ENCODE measurements at regions not wholly inside any gene's neighbourhood (a gene's known extent, or its start where the extent isn't known, plus 50 kb on each side); places are given as distances from the start of the nearest gene placed in this dataset.

GRCh38 chr1:199122532-199123311 lies 483.9 kb downstream of the PTPRC start:
- H3K4me3 ChIP-seq (ENCODE audit: low read depth, low read length): no peak overlapping the region
- no peak for DNase-seq (ENCODE audit: low read depth)

GRCh38 chr1:199123615-199124014 lies 484.8 kb downstream of the PTPRC start:
- H3K4me3 ChIP-seq (ENCODE audit: low read depth, low read length): no peak overlapping the region
- DNase-seq (ENCODE audit: low read depth): peak; percentile 46

- no peak overlapping the region for H3K4me3 ChIP-seq (ENCODE audit: low read depth, low read length)
- no peak for DNase-seq (ENCODE audit: low read depth)
These were observed 485.5 kb downstream of the PTPRC start for GRCh38 chr1:199124351-199124750.

GRCh38 chr1:199129247-199129646 lies 490.4 kb downstream of the PTPRC start:
- H3K4me3 ChIP-seq (ENCODE audit: low read depth, low read length): no peak overlapping the region
- no peak for DNase-seq (ENCODE audit: low read depth)

- DNase-seq (ENCODE audit: low read depth): no peak
- no peak overlapping the region for H3K4me3 ChIP-seq (ENCODE audit: low read depth, low read length)
These were observed 493.2 kb downstream of the PTPRC start for GRCh38 chr1:199132006-199132405.

GRCh38 chr1:199135901-199136300 lies 497.1 kb downstream of the PTPRC start:
- no peak for DNase-seq (ENCODE audit: low read depth)
- no peak overlapping the region for H3K4me3 ChIP-seq (ENCODE audit: low read depth, low read length)

GRCh38 chr1:199138061-199138460 lies 499.2 kb downstream of the PTPRC start:
- DNase-seq (ENCODE audit: low read depth): no peak
- no peak overlapping the region for H3K4me3 ChIP-seq (ENCODE audit: low read depth, low read length)

GRCh38 chr1:199149591-199149990 lies 510.8 kb downstream of the PTPRC start:
- no peak overlapping the region for H3K4me3 ChIP-seq (ENCODE audit: low read depth, low read length)
- no peak for DNase-seq (ENCODE audit: low read depth)

- no peak overlapping the region for H3K4me3 ChIP-seq (ENCODE audit: low read depth, low read length)
- no peak for DNase-seq (ENCODE audit: low read depth)
These were observed 511.9 kb downstream of the PTPRC start for GRCh38 chr1:199150756-199151155.

GRCh38 chr1:199151634-199152425 lies 513.0 kb downstream of the PTPRC start:
- no peak overlapping the region for H3K4me3 ChIP-seq (ENCODE audit: low read depth, low read length)
- DNase-seq (ENCODE audit: low read depth): no peak

- H3K4me3 ChIP-seq (ENCODE audit: low read depth, low read length): no peak overlapping the region
- DNase-seq (ENCODE audit: low read depth): no peak
These were observed 513.8 kb downstream of the PTPRC start for GRCh38 chr1:199152676-199153075.

GRCh38 chr1:199155166-199156019 lies 516.6 kb downstream of the PTPRC start:
- H3K4me3 ChIP-seq (ENCODE audit: low read depth, low read length): no peak overlapping the region
- no peak for DNase-seq (ENCODE audit: low read depth)

- peak; percentile 66 for DNase-seq (ENCODE audit: low read depth)
- H3K4me3 ChIP-seq (ENCODE audit: low read depth, low read length): no peak overlapping the region
These were observed 518.7 kb downstream of the PTPRC start for GRCh38 chr1:199157494-199157893.

GRCh38 chr1:199160521-199161318 lies 521.9 kb downstream of the PTPRC start:
- no peak overlapping the region for H3K4me3 ChIP-seq (ENCODE audit: low read depth, low read length)
- no peak for DNase-seq (ENCODE audit: low read depth)

GRCh38 chr1:199161319-199161680 lies 522.5 kb downstream of the PTPRC start:
- no peak overlapping the region for H3K4me3 ChIP-seq (ENCODE audit: low read depth, low read length)
- no peak for DNase-seq (ENCODE audit: low read depth)

GRCh38 chr1:199161766-199162303 lies 523.0 kb downstream of the PTPRC start:
- DNase-seq (ENCODE audit: low read depth): no peak

GRCh38 chr1:199163267-199163666 lies 524.4 kb downstream of the PTPRC start:
- DNase-seq (ENCODE audit: low read depth): no peak
- H3K4me3 ChIP-seq (ENCODE audit: low read depth, low read length): no peak overlapping the region

More at GRCh38 chr1:199161766-199162303, 523.0 kb downstream of the PTPRC start:
- H3K4me3 ChIP-seq (ENCODE audit: low read depth, low read length): no peak overlapping the region

- no peak overlapping the region for H3K4me3 ChIP-seq (ENCODE audit: low read depth, low read length)
- DNase-seq (ENCODE audit: low read depth): no peak
These were observed 524.8 kb downstream of the PTPRC start for GRCh38 chr1:199163670-199164069.

- no peak for DNase-seq (ENCODE audit: low read depth)
- H3K4me3 ChIP-seq (ENCODE audit: low read depth, low read length): no peak overlapping the region
These were observed 528.6 kb downstream of the PTPRC start for GRCh38 chr1:199167460-199167859.
